Ascending aorta (tissue), 2 donors: ENCODE measurements at regions not wholly inside any gene's neighbourhood (a gene's known extent, or its start where the extent isn't known, plus 50 kb on each side); places are given as distances from the start of the nearest gene placed in this dataset.

Source experiments
- DNase-seq, 2 donors: peaks; one replicate each; pipeline ENCODE4 v3.0.0-alpha.2; 2019; ENCODE audit warnings: low spot score in 2 of 2
- H3K27ac ChIP-seq, 2 donors: fragments of 200-600 bp; sonication (generic); one replicate each; pipeline ENCODE4 v1.5.1; 2016 to 2017; ENCODE audit warnings: mild to moderate bottlenecking in 1 of 2
- H3K27me3 ChIP-seq: fragments of 200-600 bp; sonication (generic); one replicate; pipeline ENCODE4 v1.5.1; 2017
- H3K36me3 ChIP-seq, 2 donors: fragments of 200-600 bp; sonication (generic); one replicate each; pipeline ENCODE4 v1.5.1; 2016
- H3K4me1 ChIP-seq, 2 donors: fragments of 200-600 bp; sonication (generic); one replicate each; pipeline ENCODE4 v1.5.1; 2016 to 2017; ENCODE audit warnings: mild to moderate bottlenecking in 1 of 2
- H3K4me3 ChIP-seq, 2 donors: fragments of 200-600 bp; sonication (generic); one replicate each; pipeline ENCODE4 v1.5.1; 2016 to 2017; ENCODE audit warnings: mild to moderate bottlenecking in 1 of 2
- H3K9me3 ChIP-seq, 2 donors: fragments of 200-600 bp; sonication (generic); one replicate each; pipeline ENCODE4 v1.5.1; 2016
- CTCF ChIP-seq, 3 experiments: fragments of 200-600 bp in 2 of 3; fragments of 450-650 bp in 1 of 3; sonication (generic) in 2 of 3; IDR thresholded peaks; one replicate each; pipeline ENCODE4 v1.5.1; 2016 to 2019; ENCODE audit warnings: antibody characterized with exemption in 3 of 3, mild to moderate bottlenecking in 1 of 3, moderate library complexity in 1 of 3
- intact Hi-C: fragments of 100-400 bp; cut with DNase I; formaldehyde crosslinking; loops from one replicate; pipeline ENCODE4 v1.15.1; 2023

- intact Hi-C loops = no loop called here
- TF ChIP-seq CTCF (IDR thresholded peaks at IDR 0.05) = no peak
- Histone ChIP-seq H3K9me3 (no peaks in the 10 kb centered on the region), H3K27me3 (no peaks in the 10 kb centered on the region), H3K27ac (peak overlapping the region; percentile 32 to 57), H3K4me1 (peaks cover 43 to 64% of the 10 kb centered on the region in 2 donors), H3K36me3 (no peaks in the 10 kb centered on the region), H3K4me3 (no peak overlapping the region)
- DNase-seq = no peak
Observed at GRCh38 chr17:77386502-77387192, 245.9 kb downstream of the SEC14L1 start.

- Histone ChIP-seq H3K27me3 (no peaks in the 10 kb centered on the region), H3K36me3 (no peaks in the 10 kb centered on the region), H3K4me1 (peaks cover 54 to 73% of the 10 kb centered on the region in 2 donors), H3K9me3 (no peaks in the 10 kb centered on the region), H3K4me3 (no peak overlapping the region), H3K27ac (peak overlapping the region; percentile 1 to 52)
- DNase-seq = no peak
- TF ChIP-seq CTCF (IDR thresholded peaks at IDR 0.05) = no peak
- intact Hi-C loops = no loop called here
Observed at GRCh38 chr17:77387891-77388290, 247.1 kb downstream of the SEC14L1 start.

- H3K4me1 ChIP-seq = peaks cover 54 to 74% of the 10 kb centered on the region in 2 donors
- TF ChIP-seq CTCF (IDR thresholded peaks at IDR 0.05) = no peak
- peak overlapping the region; percentile 48 to 52 for H3K27ac ChIP-seq
- H3K4me3 ChIP-seq = peak overlapping the region in 1 of 2 donors; percentile 20
- intact Hi-C loops = no loop called here
- DNase-seq = no peak
- H3K9me3 ChIP-seq = no peaks in the 10 kb centered on the region
- H3K36me3 ChIP-seq = no peaks in the 10 kb centered on the region
- no peaks in the 10 kb centered on the region for H3K27me3 ChIP-seq
Observed at GRCh38 chr17:77388384-77389306, 247.9 kb downstream of the SEC14L1 start.

- no peak for DNase-seq
- Histone ChIP-seq H3K9me3 (no peaks in the 10 kb centered on the region), H3K4me1 (peaks cover 37 to 66% of the 10 kb centered on the region in 2 donors), H3K27ac (peak overlapping the region; percentile 70 to 78), H3K36me3 (no peaks in the 10 kb centered on the region), H3K4me3 (no peak overlapping the region), H3K27me3 (no peaks in the 10 kb centered on the region)
- intact Hi-C loops = no loop called here
- no peak for TF ChIP-seq CTCF (IDR thresholded peaks at IDR 0.05)
Observed at GRCh38 chr17:77390870-77391269, 250.1 kb downstream of the SEC14L1 start.

- Histone ChIP-seq H3K27ac (peak overlapping the region; percentile 70 to 78), H3K4me1 (peaks cover 27 to 58% of the 10 kb centered on the region in 2 donors), H3K4me3 (peak overlapping the region in 1 of 2 donors; percentile 4), H3K27me3 (no peaks in the 10 kb centered on the region), H3K9me3 (no peaks in the 10 kb centered on the region), H3K36me3 (no peaks in the 10 kb centered on the region)
- TF ChIP-seq CTCF (IDR thresholded peaks at IDR 0.05) = no peak
- intact Hi-C loops = no loop called here
- peak in 1 of 2 donors; percentile 88 for DNase-seq
Observed at GRCh38 chr17:77391668-77392375, 251.1 kb downstream of the SEC14L1 start.
